Fibroblast of villous mesenchyme (primary cell): ENCODE measurements at regions not wholly inside any gene's neighbourhood (a gene's known extent, or its start where the extent isn't known, plus 50 kb on each side); places are given as distances from the start of the nearest gene placed in this dataset.

ENCODE experiments used
- DNase-seq: peaks from one replicate; pipeline ENCODE4 v3.0.0-alpha.2; 2010; ENCODE audit warnings: low read depth
- H3K4me3 ChIP-seq: 2 replicates; pipeline ENCODE4 v1.5.1; 2011; ENCODE audit warnings: low read depth, mild to moderate bottlenecking, low read length
- CTCF ChIP-seq: IDR thresholded peaks from 2 replicates; pipeline ENCODE4 v1.5.1; 2012; ENCODE audit warnings: low read depth, mild to moderate bottlenecking, low read length; ENCODE audit not compliant: insufficient read depth

GRCh38 chr13:70347947-70348620 lies 239.8 kb upstream of the KLHL1 start:
- DNase-seq, result no peak
- TF ChIP-seq CTCF, result no peak
- H3K4me3 ChIP-seq, result no peak overlapping the region

GRCh38 chr13:70339738-70340137 lies 231.5 kb upstream of the KLHL1 start:
- DNase-seq, result no peak
- no peak overlapping the region for H3K4me3 ChIP-seq
- TF ChIP-seq CTCF, result peak; percentile 5

DNA sequence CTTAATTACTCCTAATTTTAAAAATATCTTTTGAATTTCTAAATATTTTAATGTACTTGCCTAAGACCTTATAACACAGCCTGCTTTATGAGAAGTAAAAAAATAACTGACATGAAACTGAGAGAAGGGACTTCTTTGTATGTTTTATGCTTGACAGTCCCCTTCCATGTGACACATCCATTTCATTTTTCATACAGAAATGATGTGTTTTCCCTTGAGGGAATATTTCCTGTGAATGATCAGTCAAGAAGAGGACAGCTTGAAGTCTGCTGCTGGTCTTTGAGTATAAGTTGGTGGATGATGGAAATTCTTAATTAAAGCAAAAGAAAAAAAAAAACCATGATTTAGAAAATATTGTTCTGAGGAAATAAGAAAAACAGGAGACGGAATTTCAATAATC lies 230.4 kb upstream of the KLHL1 start:
- TF ChIP-seq CTCF, result no peak
- H3K4me3 ChIP-seq, result no peak overlapping the region
- DNase-seq, result no peak

DNA sequence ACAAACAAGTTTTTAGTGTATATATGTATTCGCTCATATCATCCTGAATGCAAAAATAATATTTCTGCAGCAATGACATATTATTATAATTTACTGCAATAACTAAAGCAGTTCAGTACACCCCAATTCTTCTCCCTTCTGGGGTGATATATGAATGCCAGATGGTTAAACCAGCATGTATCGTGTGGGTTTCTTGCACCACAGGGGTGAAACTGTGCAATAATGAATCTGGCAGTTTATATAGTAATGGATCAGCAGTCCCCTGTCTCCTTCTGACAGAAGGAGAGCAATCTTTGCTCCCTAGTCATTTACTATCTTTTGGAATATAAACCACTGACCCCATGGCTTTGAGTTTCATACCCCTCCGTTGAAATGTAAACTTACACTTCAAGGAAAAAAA lies 228.6 kb upstream of the KLHL1 start:
- no peak overlapping the region for H3K4me3 ChIP-seq
- no peak for DNase-seq
- TF ChIP-seq CTCF, result no peak

GRCh38 chr13:70333752-70334151 lies 225.5 kb upstream of the KLHL1 start:
- H3K4me3 ChIP-seq, result no peak overlapping the region
- no peak for TF ChIP-seq CTCF
- no peak for DNase-seq

DNA sequence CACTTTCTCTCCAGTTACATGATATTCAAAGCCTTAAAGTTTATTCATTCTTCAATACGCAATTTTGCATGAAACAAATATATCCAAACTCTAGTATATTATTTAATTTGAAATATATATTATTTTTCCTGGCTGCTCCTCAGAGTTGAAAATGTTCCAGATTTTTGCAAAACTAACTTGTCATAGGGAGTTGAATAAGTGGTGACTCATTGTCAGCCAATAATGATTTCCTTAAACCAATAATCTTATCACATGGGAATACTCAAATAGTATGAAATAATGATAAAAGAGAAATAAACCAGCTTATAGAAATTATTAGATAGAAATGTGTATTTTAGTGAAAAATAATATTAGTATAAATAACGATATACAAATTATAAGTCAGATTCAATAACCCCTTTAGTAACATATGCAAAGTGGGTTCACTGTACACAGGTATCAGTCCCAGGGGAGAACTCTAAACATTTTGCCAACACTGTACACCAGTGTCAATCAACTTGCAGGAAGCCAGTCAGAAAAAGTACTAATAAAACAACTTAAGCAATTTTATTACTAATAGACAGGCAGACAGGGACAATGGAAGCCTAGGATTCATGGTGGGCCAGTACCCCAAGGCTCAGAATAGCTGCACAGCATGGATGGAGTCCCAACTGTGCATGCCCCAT lies 222.6 kb upstream of the KLHL1 start:
- no peak for TF ChIP-seq CTCF
- H3K4me3 ChIP-seq, result no peak overlapping the region
- no peak for DNase-seq
